Breast epithelium (tissue), 4 donors: ENCODE measurements at regions not wholly inside any gene's neighbourhood (a gene's known extent, or its start where the extent isn't known, plus 50 kb on each side); places are given as distances from the start of the nearest gene placed in this dataset.
"Not testable (repeated sequence)": the region's sequence is repeated elsewhere in the genome, so short reads cannot be mapped to it uniquely, and the experiment has no call there.

ENCODE experiments used
- DNase-seq, 2 donors: peaks; one replicate each; pipeline ENCODE4 v3.0.0-alpha.2; 2019; ENCODE audit warnings: low spot score in 2 of 2
- H3K27ac ChIP-seq, 2 donors: fragments of 200-600 bp; sonication (generic) in 1 of 2; one replicate each; pipeline ENCODE4 v1.5.1; 2016 to 2019; ENCODE audit warnings: mild to moderate bottlenecking in 1 of 2
- H3K27me3 ChIP-seq, 2 donors: fragments of 200-600 bp; sonication (generic) in 1 of 2; one replicate each; pipeline versions ENCODE4 v1.5.1 to v1.6.0; 2017 to 2019; ENCODE audit warnings: control low read depth in 1 of 2, mild to moderate bottlenecking in 1 of 2
- H3K36me3 ChIP-seq: fragments of 200-600 bp; one replicate; pipeline ENCODE4 v1.5.1; 2019
- H3K4me1 ChIP-seq, 2 donors: fragments of 200-600 bp; sonication (generic); one replicate each; pipeline ENCODE4 v1.5.1; 2016 to 2019; ENCODE audit warnings: control low read depth in 1 of 2
- H3K4me3 ChIP-seq, 3 donors: fragments of 200-600 bp; sonication (generic); 1 replicate in 2 of 3; 2 replicates in 1 of 3; pipeline ENCODE4 v1.5.1; 2016 to 2019; ENCODE audit warnings: mild to moderate bottlenecking in 3 of 3, moderate library complexity in 2 of 3
- H3K9me3 ChIP-seq, 2 donors: fragments of 200-600 bp; sonication (generic) in 1 of 2; one replicate each; pipeline ENCODE4 v1.5.1; 2016 to 2019; ENCODE audit warnings: control low read depth in 1 of 2
- POLR2A ChIP-seq: fragments of 450-650 bp; IDR thresholded peaks from one replicate; pipeline ENCODE4 v1.6.1; 2016; ENCODE audit warnings: antibody characterized with exemption, mild to moderate bottlenecking, moderate library complexity
- POLR2AphosphoS5 ChIP-seq, 3 donors: sonication (generic); formaldehyde crosslinking; IDR thresholded peaks; one replicate each; pipeline ENCODE4 v1.6.1; 2017; ENCODE audit warnings: antibody characterized with exemption in 3 of 3
- intact Hi-C: fragments of 100-400 bp; cut with DNase I; formaldehyde crosslinking; loops from one replicate; pipeline ENCODE4 v1.15.1; 2023; ENCODE audit warnings: low total_unique reads
- TF ChIP-seq, protein P1 (sequence below), 3 donors: fragments of 450-650 bp; IDR thresholded peaks; one replicate each; pipeline ENCODE4 v1.5.1; 2016 to 2017; ENCODE audit warnings: antibody characterized with exemption in 3 of 3, mild to moderate bottlenecking in 3 of 3, moderate library complexity in 3 of 3

- Histone ChIP-seq H3K4me3 (no peak overlapping the region), H3K27me3 (no peaks in the 10 kb centered on the region), H3K9me3 (no peaks in the 10 kb centered on the region), H3K27ac (no peak overlapping the region), H3K4me1 (no peaks in the 10 kb centered on the region), H3K36me3 (no peaks in the 10 kb centered on the region)
- TF ChIP-seq POLR2AphosphoS5 (IDR thresholded peaks at IDR 0.05): no peak
- TF ChIP-seq, protein P1, sequence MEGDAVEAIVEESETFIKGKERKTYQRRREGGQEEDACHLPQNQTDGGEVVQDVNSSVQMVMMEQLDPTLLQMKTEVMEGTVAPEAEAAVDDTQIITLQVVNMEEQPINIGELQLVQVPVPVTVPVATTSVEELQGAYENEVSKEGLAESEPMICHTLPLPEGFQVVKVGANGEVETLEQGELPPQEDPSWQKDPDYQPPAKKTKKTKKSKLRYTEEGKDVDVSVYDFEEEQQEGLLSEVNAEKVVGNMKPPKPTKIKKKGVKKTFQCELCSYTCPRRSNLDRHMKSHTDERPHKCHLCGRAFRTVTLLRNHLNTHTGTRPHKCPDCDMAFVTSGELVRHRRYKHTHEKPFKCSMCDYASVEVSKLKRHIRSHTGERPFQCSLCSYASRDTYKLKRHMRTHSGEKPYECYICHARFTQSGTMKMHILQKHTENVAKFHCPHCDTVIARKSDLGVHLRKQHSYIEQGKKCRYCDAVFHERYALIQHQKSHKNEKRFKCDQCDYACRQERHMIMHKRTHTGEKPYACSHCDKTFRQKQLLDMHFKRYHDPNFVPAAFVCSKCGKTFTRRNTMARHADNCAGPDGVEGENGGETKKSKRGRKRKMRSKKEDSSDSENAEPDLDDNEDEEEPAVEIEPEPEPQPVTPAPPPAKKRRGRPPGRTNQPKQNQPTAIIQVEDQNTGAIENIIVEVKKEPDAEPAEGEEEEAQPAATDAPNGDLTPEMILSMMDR (IDR thresholded peaks at IDR 0.05): no peak
- TF ChIP-seq POLR2A: no peak
- DNase-seq: no peak
- intact Hi-C loops: no loop called here
Observed at GRCh38 chr15:68495981-68496705, 64.2 kb upstream of the ITGA11 start.

DNA sequence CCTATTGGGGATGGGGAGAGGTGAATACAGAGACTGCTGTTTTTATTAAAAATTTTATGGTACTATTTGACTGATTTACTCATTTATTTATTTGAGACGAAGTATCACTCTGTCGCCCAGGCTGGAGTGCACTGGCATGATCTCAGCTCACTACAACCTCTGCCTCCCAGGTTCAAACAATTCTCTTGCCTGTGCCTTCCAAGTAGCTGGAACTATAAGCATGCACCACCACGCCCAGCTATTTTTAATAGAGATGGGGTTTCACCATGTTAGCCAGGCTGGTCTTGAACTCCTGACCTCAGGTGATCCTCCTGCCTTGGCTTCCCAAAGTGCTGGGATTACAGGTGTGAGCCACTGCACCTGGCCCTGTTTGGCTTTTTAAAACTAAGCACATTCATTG is 64.8 kb upstream of the ITGA11 start:
- H3K4me1 ChIP-seq, H3K27ac ChIP-seq, H3K4me3 ChIP-seq, H3K27me3 ChIP-seq, H3K36me3 ChIP-seq, intact Hi-C loops, DNase-seq, H3K9me3 ChIP-seq: not testable (repeated sequence)

GRCh38 chr15:68497206-68497910 is 65.4 kb upstream of the ITGA11 start:
- H3K27ac ChIP-seq: no peak overlapping the region
- no peaks in the 10 kb centered on the region for H3K4me1 ChIP-seq
- intact Hi-C loops: no loop called here
- no peak for TF ChIP-seq POLR2AphosphoS5 (IDR thresholded peaks at IDR 0.05)
- TF ChIP-seq POLR2A: no peak
- TF ChIP-seq, protein P1 (IDR thresholded peaks at IDR 0.05): no peak
- DNase-seq: no peak
- no peak overlapping the region for H3K4me3 ChIP-seq
- H3K9me3 ChIP-seq: no peaks in the 10 kb centered on the region
- no peaks in the 10 kb centered on the region for H3K27me3 ChIP-seq
- no peaks in the 10 kb centered on the region for H3K36me3 ChIP-seq

DNA sequence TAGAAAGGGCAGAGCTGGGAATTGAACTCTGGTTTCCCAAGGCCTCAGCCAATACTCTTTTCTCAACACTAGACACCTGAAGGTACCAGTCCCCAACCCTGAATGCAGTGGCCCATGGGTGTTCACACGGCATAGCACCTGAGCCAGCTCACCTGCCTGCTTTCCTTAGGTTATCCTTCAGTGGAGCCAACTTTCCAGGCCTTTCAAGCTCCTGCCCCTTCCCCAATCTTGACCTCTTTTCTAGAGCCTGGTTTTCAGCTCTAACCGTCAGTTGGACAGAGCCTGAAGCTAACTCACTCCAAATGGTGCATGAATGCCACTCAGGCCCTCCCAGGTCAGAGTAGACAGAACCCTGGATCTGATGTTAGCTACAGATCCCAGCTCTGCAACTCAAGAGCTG is 66.1 kb upstream of the ITGA11 start:
- no peak overlapping the region for H3K4me3 ChIP-seq
- intact Hi-C loops: no loop called here
- no peaks in the 10 kb centered on the region for H3K4me1 ChIP-seq
- H3K36me3 ChIP-seq: no peaks in the 10 kb centered on the region
- TF ChIP-seq, protein P1 (IDR thresholded peaks at IDR 0.05): no peak
- TF ChIP-seq POLR2AphosphoS5 (IDR thresholded peaks at IDR 0.05): no peak
- no peak for TF ChIP-seq POLR2A
- H3K27me3 ChIP-seq: no peaks in the 10 kb centered on the region
- H3K9me3 ChIP-seq: no peaks in the 10 kb centered on the region
- H3K27ac ChIP-seq: no peak overlapping the region
- DNase-seq: no peak

- TF ChIP-seq, protein P1 (IDR thresholded peaks at IDR 0.05): no peak
- no peak for TF ChIP-seq POLR2A
- no peak for TF ChIP-seq POLR2AphosphoS5 (IDR thresholded peaks at IDR 0.05)
- Histone ChIP-seq H3K4me1 (no peaks in the 10 kb centered on the region), H3K27me3 (no peaks in the 10 kb centered on the region), H3K9me3 (no peaks in the 10 kb centered on the region), H3K4me3 (no peak overlapping the region), H3K27ac (no peak overlapping the region), H3K36me3 (no peaks in the 10 kb centered on the region)
- intact Hi-C loops: no loop called here
- DNase-seq: no peak
Observed at GRCh38 chr15:68499620-68500312, 67.8 kb upstream of the ITGA11 start.
